VCaP (cell line): ENCODE measurements at regions not wholly inside any gene's neighbourhood (a gene's known extent, or its start where the extent isn't known, plus 50 kb on each side); places are given as distances from the start of the nearest gene placed in this dataset.
"Not testable (repeated sequence)": the region's sequence is repeated elsewhere in the genome, so short reads cannot be mapped to it uniquely, and the experiment has no call there.

Source experiments
- H3K27ac ChIP-seq: fragments of 450-650 bp; 2 replicates; pipeline ENCODE4 v1.5.1; 2017
- TF ChIP-seq, protein P1 (sequence below): fragments of 450-650 bp; conservative IDR thresholded peaks from 2 replicates; pipeline ENCODE4 v1.5.1; 2017; ENCODE audit warnings: mild to moderate bottlenecking, moderate library complexity

- TF ChIP-seq, protein P1, sequence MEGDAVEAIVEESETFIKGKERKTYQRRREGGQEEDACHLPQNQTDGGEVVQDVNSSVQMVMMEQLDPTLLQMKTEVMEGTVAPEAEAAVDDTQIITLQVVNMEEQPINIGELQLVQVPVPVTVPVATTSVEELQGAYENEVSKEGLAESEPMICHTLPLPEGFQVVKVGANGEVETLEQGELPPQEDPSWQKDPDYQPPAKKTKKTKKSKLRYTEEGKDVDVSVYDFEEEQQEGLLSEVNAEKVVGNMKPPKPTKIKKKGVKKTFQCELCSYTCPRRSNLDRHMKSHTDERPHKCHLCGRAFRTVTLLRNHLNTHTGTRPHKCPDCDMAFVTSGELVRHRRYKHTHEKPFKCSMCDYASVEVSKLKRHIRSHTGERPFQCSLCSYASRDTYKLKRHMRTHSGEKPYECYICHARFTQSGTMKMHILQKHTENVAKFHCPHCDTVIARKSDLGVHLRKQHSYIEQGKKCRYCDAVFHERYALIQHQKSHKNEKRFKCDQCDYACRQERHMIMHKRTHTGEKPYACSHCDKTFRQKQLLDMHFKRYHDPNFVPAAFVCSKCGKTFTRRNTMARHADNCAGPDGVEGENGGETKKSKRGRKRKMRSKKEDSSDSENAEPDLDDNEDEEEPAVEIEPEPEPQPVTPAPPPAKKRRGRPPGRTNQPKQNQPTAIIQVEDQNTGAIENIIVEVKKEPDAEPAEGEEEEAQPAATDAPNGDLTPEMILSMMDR, result no peak
- no peak overlapping the region for H3K27ac ChIP-seq
These were observed 183.6 kb upstream of the TRPC5 start for GRCh38 chrX:112266136-112266535.

- H3K27ac ChIP-seq, result no peak overlapping the region
- TF ChIP-seq, protein P1, result no peak
These were observed 176.8 kb upstream of the TRPC5 start for GRCh38 chrX:112259375-112259774.

DNA sequence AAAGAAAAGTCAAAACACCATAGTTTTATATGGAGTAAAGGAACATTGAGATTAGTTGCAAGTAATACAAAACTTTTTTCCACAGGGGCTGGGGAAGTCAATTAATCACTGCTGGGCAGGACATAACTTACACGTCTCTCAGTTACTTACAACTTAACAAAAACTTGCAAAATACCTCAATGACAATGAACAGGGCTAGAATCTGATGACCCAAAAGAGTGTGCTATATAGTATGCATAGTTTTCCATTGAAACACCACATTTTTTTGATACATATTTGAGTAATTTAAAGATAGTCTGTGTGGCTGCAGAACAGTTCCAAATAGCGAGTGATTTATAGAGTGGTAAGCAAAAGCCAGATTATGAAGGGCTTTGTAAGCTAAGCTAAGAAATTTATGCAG is 172.3 kb upstream of the TRPC5 start:
- H3K27ac ChIP-seq, result no peak overlapping the region
- TF ChIP-seq, protein P1, result no peak

DNA sequence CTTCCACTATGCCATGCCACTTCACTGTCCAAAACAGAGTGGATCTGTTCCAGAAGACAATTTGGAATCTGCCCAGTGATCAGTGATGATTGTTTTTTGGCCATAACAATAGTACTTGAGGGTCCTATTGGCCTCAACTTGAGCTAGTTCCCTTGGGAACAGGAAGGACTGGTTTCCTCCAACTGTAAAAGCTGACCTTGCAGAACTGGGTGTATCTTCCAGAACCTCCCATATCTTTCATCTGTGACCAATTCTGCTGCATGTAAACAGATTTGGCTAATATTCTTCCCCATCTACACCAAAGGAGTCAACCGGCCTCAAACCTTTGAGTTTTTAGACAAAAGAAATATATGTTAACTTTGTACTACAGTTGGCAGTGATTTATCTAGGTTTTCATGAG is 165.1 kb upstream of the TRPC5 start:
- H3K27ac ChIP-seq, result no peak overlapping the region
- TF ChIP-seq, protein P1, result no peak

DNA sequence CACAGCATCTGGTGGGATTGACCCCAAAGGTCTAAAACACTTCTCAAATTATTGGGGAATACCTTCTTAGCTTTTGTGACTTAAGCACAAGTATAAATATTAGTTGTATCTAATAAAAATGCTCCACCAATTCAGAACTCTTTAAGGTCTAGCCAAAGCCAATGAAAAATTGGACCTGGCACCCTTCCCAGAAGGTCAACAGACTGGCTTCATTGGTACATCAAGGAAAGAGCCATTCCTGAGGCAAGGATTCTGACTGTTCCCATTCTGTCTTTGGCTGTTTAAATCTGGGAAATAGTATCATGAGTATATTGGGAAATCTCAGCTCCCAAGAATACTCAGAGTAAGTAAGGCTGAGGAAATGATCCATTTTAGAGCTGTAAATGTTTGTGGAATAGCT is 153.0 kb upstream of the TRPC5 start:
- TF ChIP-seq, protein P1, result no peak
- H3K27ac ChIP-seq, result 0 out of 2 replicates have a peak overlapping the region, but pooled peaks have one; percentile 15

GRCh38 chrX:112233164-112233563 is 150.6 kb upstream of the TRPC5 start:
- TF ChIP-seq, protein P1, result no peak
- no peak overlapping the region for H3K27ac ChIP-seq

DNA sequence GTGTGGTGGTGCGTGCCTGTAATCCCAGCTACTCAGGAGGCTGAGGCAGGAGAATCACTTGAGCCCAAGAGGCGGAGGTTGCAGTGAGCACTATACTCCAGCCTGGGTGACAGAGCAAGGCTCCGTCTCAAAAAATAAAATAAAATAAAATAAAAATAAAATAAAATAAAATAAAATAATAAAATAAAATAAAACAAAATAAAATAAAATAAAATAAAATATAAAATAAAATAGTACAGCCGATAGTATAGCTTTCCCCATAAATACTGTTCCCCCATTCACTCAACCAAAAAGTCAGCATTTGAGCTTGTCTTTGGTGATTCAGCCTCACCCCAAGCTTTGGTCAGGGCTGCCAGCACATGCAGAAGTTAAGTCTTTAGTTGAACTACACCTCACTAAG is 144.2 kb upstream of the TRPC5 start:
- not testable (repeated sequence) for H3K27ac ChIP-seq

- TF ChIP-seq, protein P1, result no peak
- H3K27ac ChIP-seq, result no peak overlapping the region
These were observed 140.8 kb upstream of the TRPC5 start for GRCh38 chrX:112223391-112223790.
